ENCODE measurements at regions not wholly inside any gene's neighbourhood (a gene's known extent, or its start where the extent isn't known, plus 50 kb on each side); places are given as distances from the start of the nearest gene placed in this dataset.

- Histone ChIP-seq H3K4me3 (ENCODE audit: low read length) (no peak overlapping the region), H3K9me3 (ENCODE audit: control insufficient read depth in 1 of 2, insufficient read depth in 1 of 2, low read length in 2 of 2) (no peaks in the 10 kb centered on the region), H3K36me3 (ENCODE audit: insufficient read depth, low read length) (no peaks in the 10 kb centered on the region), H3K4me1 (ENCODE audit: insufficient read depth, low read length) (no peaks in the 10 kb centered on the region), H3K27me3 (ENCODE audit: control insufficient read depth in 1 of 2, insufficient read depth in 2 of 2, low read length in 2 of 2) (peaks cover 0 to 4% of the 10 kb centered on the region in 2 experiments), H3K27ac (ENCODE audit: low read depth in 1 of 2, low read length in 2 of 2) (no peak overlapping the region)
- intact Hi-C loops (cut with DNase I, micrococcal nuclease): no loop called here
- no peaks in the 10 kb centered on the region for H3K4me1 Mint-ChIP-seq (ENCODE audit: low read depth)
- no peaks in the 10 kb centered on the region for H3K9me3 Mint-ChIP-seq
- H3K27me3 Mint-ChIP-seq: no peaks in the 10 kb centered on the region
- DNase-seq (no peak), ATAC-seq (ENCODE audit: poor library complexity) (no peak)
- H3K4me3 Mint-ChIP-seq: no peak overlapping the region
- ChIA-PET CTCF (no interaction called here), POLR2A (no interaction called here)
- H3K27ac Mint-ChIP-seq: no peak overlapping the region
- TF ChIP-seq CTCF (IDR thresholded peaks at IDR 0.05): no peak
- H3K36me3 Mint-ChIP-seq (ENCODE audit: low read depth): no peaks in the 10 kb centered on the region
These were observed 157.3 kb upstream of the ALDH1B1 start for GRCh38 chr9:38235244-38235643.

GRCh38 chr9:38234479-38235170 is 157.9 kb upstream of the ALDH1B1 start:
- no peak for ATAC-seq (ENCODE audit: poor library complexity)
- Mint-ChIP-seq H3K27me3 (no peaks in the 10 kb centered on the region), H3K27ac (no peak overlapping the region), H3K4me1 (ENCODE audit: low read depth) (no peaks in the 10 kb centered on the region), H3K4me3 (no peak overlapping the region), H3K36me3 (ENCODE audit: low read depth) (no peaks in the 10 kb centered on the region), H3K9me3 (no peaks in the 10 kb centered on the region)
- Histone ChIP-seq H3K4me3 (ENCODE audit: low read length) (no peak overlapping the region), H3K27me3 (ENCODE audit: control insufficient read depth in 1 of 2, insufficient read depth in 2 of 2, low read length in 2 of 2) (peaks cover 0 to 4% of the 10 kb centered on the region in 2 experiments), H3K9me3 (ENCODE audit: control insufficient read depth in 1 of 2, insufficient read depth in 1 of 2, low read length in 2 of 2) (no peaks in the 10 kb centered on the region), H3K4me1 (ENCODE audit: insufficient read depth, low read length) (no peaks in the 10 kb centered on the region), H3K36me3 (ENCODE audit: insufficient read depth, low read length) (no peaks in the 10 kb centered on the region), H3K27ac (ENCODE audit: low read depth in 1 of 2, low read length in 2 of 2) (no peak overlapping the region)
- no peak for DNase-seq
- ChIA-PET CTCF (no interaction called here), POLR2A (no interaction called here)
- intact Hi-C loops (cut with DNase I, micrococcal nuclease): no loop called here
- no peak for TF ChIP-seq CTCF (IDR thresholded peaks at IDR 0.05)

GRCh38 chr9:38233796-38234355 is 158.6 kb upstream of the ALDH1B1 start:
- CTCF ChIA-PET: no interaction called here
- H3K27ac ChIP-seq (ENCODE audit: low read depth in 1 of 2, low read length in 2 of 2): no peak overlapping the region
- Mint-ChIP-seq H3K4me3 (no peak overlapping the region), H3K27ac (no peak overlapping the region), H3K4me1 (ENCODE audit: low read depth) (no peaks in the 10 kb centered on the region), H3K27me3 (no peaks in the 10 kb centered on the region), H3K36me3 (ENCODE audit: low read depth) (no peaks in the 10 kb centered on the region), H3K9me3 (no peaks in the 10 kb centered on the region)
- TF ChIP-seq CTCF (IDR thresholded peaks at IDR 0.05): no peak
- no peaks in the 10 kb centered on the region for H3K4me1 ChIP-seq (ENCODE audit: insufficient read depth, low read length)
- no peak for ATAC-seq (ENCODE audit: poor library complexity)
- POLR2A ChIA-PET: no interaction called here
- H3K27me3 ChIP-seq (ENCODE audit: control insufficient read depth in 1 of 2, insufficient read depth in 2 of 2, low read length in 2 of 2): peaks cover 0 to 4% of the 10 kb centered on the region in 2 experiments
- H3K4me3 ChIP-seq (ENCODE audit: low read length): no peak overlapping the region
- intact Hi-C loops (cut with DNase I, micrococcal nuclease): no loop called here
- H3K36me3 ChIP-seq (ENCODE audit: insufficient read depth, low read length): no peaks in the 10 kb centered on the region
- H3K9me3 ChIP-seq (ENCODE audit: control insufficient read depth in 1 of 2, insufficient read depth in 1 of 2, low read length in 2 of 2): no peaks in the 10 kb centered on the region
- DNase-seq: no peak
